ENCODE measurements at regions not wholly inside any gene's neighbourhood (a gene's known extent, or its start where the extent isn't known, plus 50 kb on each side); places are given as distances from the start of the nearest gene placed in this dataset.

DNA sequence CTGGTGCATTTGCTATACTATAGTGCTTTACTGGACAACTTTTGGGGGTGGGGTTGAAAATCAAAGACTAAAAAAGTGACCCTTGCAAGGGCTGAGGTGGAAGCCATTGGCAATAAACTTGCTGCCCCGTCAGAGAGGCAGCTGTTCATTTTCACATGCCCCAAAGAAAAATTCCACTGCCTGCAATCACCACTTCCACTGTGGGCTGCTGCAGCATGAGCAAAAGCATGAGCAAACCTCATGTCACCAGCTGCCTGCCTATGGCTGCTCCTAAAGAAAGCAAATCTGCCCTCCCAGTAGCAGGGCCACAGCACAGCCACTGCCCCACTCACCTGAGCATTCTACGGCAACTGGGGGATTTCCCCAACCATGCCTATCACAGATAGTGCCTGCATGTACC lies 290.0 kb downstream of the PAX1 start:
- TF ChIP-seq CTCF (IDR thresholded peaks at IDR 0.05; ENCODE audit: low read depth, low read length): no peak
- no peak for TF ChIP-seq POLR2A (IDR thresholded peaks at IDR 0.05; ENCODE audit: extremely low read depth, insufficient read length)

Data from NB4 (cell line).